GM12892 (cell line): ENCODE measurements at regions not wholly inside any gene's neighbourhood (a gene's known extent, or its start where the extent isn't known, plus 50 kb on each side); places are given as distances from the start of the nearest gene placed in this dataset.

Experiments used
- POLR2A ChIP-seq: IDR thresholded peaks from 2 replicates; pipeline ENCODE4 v1.6.1; 2011; ENCODE audit warnings: low read depth, low read length, control low read depth
- POLR2AphosphoS5 ChIP-seq: IDR thresholded peaks from 2 replicates; pipeline ENCODE4 v1.6.1; 2011; ENCODE audit warnings: low read depth, low read length, control low read depth
- TAF1 ChIP-seq: IDR thresholded peaks from 2 replicates; pipeline ENCODE4 v1.6.1; 2011; ENCODE audit warnings: low read depth, mild to moderate bottlenecking, control low read depth, low read length, borderline replicate concordance

DNA sequence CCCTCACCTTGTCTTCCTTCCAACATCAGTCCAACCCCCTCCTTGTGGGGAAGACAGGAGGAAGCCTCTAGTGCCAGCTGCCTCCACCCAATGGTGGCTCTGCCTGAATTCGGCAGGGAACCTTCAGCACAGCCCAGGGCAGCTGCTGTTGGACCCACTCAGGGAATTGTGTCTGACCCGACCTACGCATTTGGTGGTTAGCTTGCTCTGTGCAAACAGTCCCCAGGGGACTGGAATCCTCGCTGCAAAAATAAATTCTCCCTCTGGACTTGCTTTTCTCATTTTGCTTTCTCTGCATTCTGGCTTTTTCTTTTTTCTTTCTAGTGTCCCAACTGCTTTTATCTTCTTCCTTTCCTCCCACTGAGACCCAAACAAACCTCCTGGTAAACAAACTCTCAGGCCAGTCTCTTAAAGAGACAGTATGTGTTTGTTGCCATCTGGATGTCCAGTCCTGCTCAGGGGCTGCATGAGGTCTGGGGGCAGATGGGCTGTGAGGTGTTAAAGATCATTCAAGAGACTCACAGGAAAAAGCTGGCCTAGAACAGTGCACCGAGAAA, 137.7 kb upstream of the HAAO start:
- TF ChIP-seq POLR2A, result no peak
- TF ChIP-seq TAF1, result no peak
- no peak for TF ChIP-seq POLR2AphosphoS5
